Gastrocnemius medialis (tissue), 4 donors: ENCODE measurements at regions not wholly inside any gene's neighbourhood (a gene's known extent, or its start where the extent isn't known, plus 50 kb on each side); places are given as distances from the start of the nearest gene placed in this dataset.

Source experiments
- CTCF ChIP-seq, 5 experiments: fragments of 450-650 bp in 3 of 5; fragments of 200-600 bp in 2 of 5; sonication (generic) in 2 of 5; IDR thresholded peaks in 4 of 5; conservative IDR thresholded peaks in 1 of 5; 1 replicate in 4 of 5; 2 replicates in 1 of 5; pipeline ENCODE4 v1.5.1; 2016 to 2019; ENCODE audit warnings: antibody characterized with exemption in 5 of 5, mild to moderate bottlenecking in 3 of 5, moderate library complexity in 3 of 5
- POLR2A ChIP-seq, 2 donors: fragments of 450-650 bp; IDR thresholded peaks; one replicate each; pipeline ENCODE4 v1.6.1; 2017; ENCODE audit warnings: antibody characterized with exemption in 2 of 2, mild to moderate bottlenecking in 2 of 2, moderate library complexity in 2 of 2

- TF ChIP-seq CTCF (IDR thresholded peaks at IDR 0.05 in 4 of 5, conservative IDR thresholded peaks at IDR 0.05 in 1 of 5) (no peak), POLR2A (IDR thresholded peaks at IDR 0.05) (no peak)
These were observed 127.6 kb downstream of the QPCT start for GRCh38 chr2:37471994-37472393.
